CD4-positive, CD25-positive, alpha-beta regulatory T cell (primary cell): ENCODE measurements at regions not wholly inside any gene's neighbourhood (a gene's known extent, or its start where the extent isn't known, plus 50 kb on each side); places are given as distances from the start of the nearest gene placed in this dataset.

ENCODE experiments used
- ATAC-seq, 2 donors: fragments of 150-1000 bp; cut with Tn5 transposase; one replicate each; pipeline ENCODE4 v1.10.0; 2021; ENCODE audit warnings: low read depth in 2 of 2, moderate number of reproducible peaks in 2 of 2, moderate library complexity in 1 of 2
- DNase-seq, 3 donors: peaks; one replicate each; pipeline versions ENCODE4 v3.0.0 to v3.0.0-alpha.2; 2012 to 2022; ENCODE audit warnings: mixed read lengths in 1 of 3
- H3K27ac ChIP-seq: one replicate; pipeline ENCODE4 v1.7.0; 2013; ENCODE audit warnings: mild to moderate bottlenecking, low read length; ENCODE audit not compliant: insufficient read depth, poor library complexity, severe bottlenecking
- H3K27me3 ChIP-seq: one replicate; pipeline ENCODE4 v1.7.0; 2013; ENCODE audit warnings: low read length; ENCODE audit not compliant: control insufficient read depth, insufficient read depth
- H3K36me3 ChIP-seq: one replicate; pipeline ENCODE4 v1.7.0; 2013; ENCODE audit warnings: mild to moderate bottlenecking, low read length, moderate library complexity; ENCODE audit not compliant: control insufficient read depth, insufficient read depth
- H3K4me1 ChIP-seq: 2 replicates; pipeline ENCODE4 v1.7.0; 2013; ENCODE audit warnings: mild to moderate bottlenecking, low read length; ENCODE audit not compliant: insufficient read depth, control insufficient read depth, poor library complexity, severe bottlenecking
- H3K4me3 ChIP-seq: one replicate; pipeline ENCODE4 v1.7.0; 2013; ENCODE audit warnings: low read depth, mild to moderate bottlenecking, low read length, moderate library complexity
- H3K9me3 ChIP-seq, 2 experiments: 1 replicate in 1 of 2; 2 replicates in 1 of 2; pipeline ENCODE4 v1.7.0; 2013; ENCODE audit warnings: low read length in 2 of 2, mild to moderate bottlenecking in 1 of 2, moderate library complexity in 1 of 2; ENCODE audit not compliant: control insufficient read depth in 2 of 2
- H3K27ac Mint-ChIP-seq, 3 donors: one replicate each; pipeline ENCODE4 v1.8.0; 2020 to 2022; ENCODE audit warnings: mild to moderate bottlenecking in 3 of 3, mixed read lengths in 3 of 3, moderate library complexity in 2 of 3
- H3K27me3 Mint-ChIP-seq: one replicate; pipeline ENCODE4 v1.8.0; 2022; ENCODE audit warnings: mild to moderate bottlenecking, mixed read lengths
- H3K36me3 Mint-ChIP-seq: one replicate; pipeline ENCODE4 v1.8.0; 2020; ENCODE audit warnings: mixed read lengths
- H3K4me1 Mint-ChIP-seq, 4 donors: one replicate each; pipeline ENCODE4 v1.8.0; 2020 to 2022; ENCODE audit warnings: mixed read lengths in 4 of 4, mild to moderate bottlenecking in 1 of 4
- H3K4me3 Mint-ChIP-seq, 4 donors: one replicate each; pipeline ENCODE4 v1.8.0; 2020 to 2022; ENCODE audit warnings: mild to moderate bottlenecking in 4 of 4, mixed read lengths in 4 of 4, moderate library complexity in 3 of 4
- H3K9me3 Mint-ChIP-seq, 7 donors: one replicate each; pipeline ENCODE4 v1.8.0; 2020 to 2022; ENCODE audit warnings: mixed read lengths in 7 of 7, mild to moderate bottlenecking in 3 of 7, moderate library complexity in 2 of 7

DNA sequence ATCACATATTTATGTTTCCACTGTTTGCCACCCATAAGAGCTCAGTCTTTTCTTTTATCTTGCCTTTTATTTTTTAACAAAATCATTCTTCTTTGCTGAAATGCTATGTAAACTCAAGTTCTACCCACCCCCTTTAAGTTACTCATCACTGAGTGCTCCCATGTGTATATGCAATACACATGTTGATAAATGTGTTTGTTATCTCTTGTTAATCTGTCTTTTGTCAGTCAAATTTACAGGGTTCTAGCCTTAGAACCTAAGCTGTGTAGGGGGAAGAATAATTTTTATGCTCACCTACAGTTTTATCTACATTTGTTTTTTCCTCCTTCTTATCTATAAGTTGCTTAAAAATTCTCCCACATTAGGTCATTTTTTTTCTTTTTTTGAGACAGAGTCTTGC lies 1195.9 kb downstream of the ROBO2 start:
- Mint-ChIP-seq H3K27ac (no peak overlapping the region), H3K4me3 (no peak overlapping the region), H3K27me3 (no peaks in the 10 kb centered on the region), H3K4me1 (no peaks in the 10 kb centered on the region), H3K36me3 (no peaks in the 10 kb centered on the region), H3K9me3 (peaks cover 6 to 28% (median 14%) of the 10 kb centered on the region in 7 donors)
- ATAC-seq (no peak), DNase-seq (no peak)
- H3K27ac ChIP-seq: no peak overlapping the region
- H3K9me3 ChIP-seq: peaks cover 0 to 15% of the 10 kb centered on the region in 2 experiments
- no peaks in the 10 kb centered on the region for H3K27me3 ChIP-seq
- no peak overlapping the region for H3K4me3 ChIP-seq
- H3K36me3 ChIP-seq: no peaks in the 10 kb centered on the region
- H3K4me1 ChIP-seq: no peaks in the 10 kb centered on the region

DNA sequence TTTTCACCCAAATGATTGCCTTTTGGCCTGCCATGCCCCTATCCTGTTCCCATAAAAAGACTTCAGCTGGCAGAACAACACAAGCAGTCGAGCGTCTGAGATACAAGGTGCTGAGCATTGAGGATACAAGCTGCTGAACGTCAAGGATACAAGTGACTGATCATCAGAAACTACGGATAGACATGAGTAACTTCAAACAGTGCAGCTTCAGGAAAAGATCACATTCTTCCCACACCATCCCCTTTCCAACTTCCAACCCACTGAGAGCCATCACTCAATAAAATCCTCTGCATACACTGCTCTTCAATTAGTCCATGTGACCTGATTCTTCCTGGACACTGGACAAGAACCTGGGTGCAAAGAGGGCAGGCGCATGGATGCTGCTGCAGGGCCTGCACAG lies 1198.9 kb downstream of the ROBO2 start:
- Mint-ChIP-seq H3K36me3 (no peaks in the 10 kb centered on the region), H3K9me3 (peaks cover 4 to 39% (median 15%) of the 10 kb centered on the region in 7 donors), H3K27me3 (no peaks in the 10 kb centered on the region), H3K27ac (no peak overlapping the region), H3K4me1 (no peaks in the 10 kb centered on the region), H3K4me3 (no peak overlapping the region)
- ATAC-seq (no peak), DNase-seq (no peak)
- no peak overlapping the region for H3K4me3 ChIP-seq
- H3K9me3 ChIP-seq: peaks cover 0 to 15% of the 10 kb centered on the region in 2 experiments
- no peaks in the 10 kb centered on the region for H3K27me3 ChIP-seq
- H3K27ac ChIP-seq: no peak overlapping the region
- H3K4me1 ChIP-seq: no peaks in the 10 kb centered on the region
- H3K36me3 ChIP-seq: no peaks in the 10 kb centered on the region

DNA sequence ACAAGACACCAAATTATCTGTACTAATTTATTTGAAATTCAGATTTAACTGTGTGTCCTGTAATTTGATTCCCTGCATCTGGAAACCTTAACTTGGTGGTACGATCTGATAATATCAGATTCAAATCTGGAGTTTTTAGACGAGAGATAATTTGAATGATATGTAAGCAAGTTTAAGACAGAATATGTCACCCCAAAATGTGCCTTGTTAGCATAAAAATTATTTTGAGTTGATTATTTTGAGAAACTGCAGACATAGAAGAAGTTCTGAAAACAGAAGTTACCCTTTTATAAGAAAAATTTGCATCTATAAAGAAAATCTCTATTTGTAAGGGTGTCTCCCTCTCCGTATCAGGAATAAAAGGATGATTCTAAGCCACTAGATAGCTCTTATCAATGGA lies 1202.8 kb downstream of the ROBO2 start:
- ATAC-seq: no peak

GRCh38 chr3:78244136-78244535 lies 1204.2 kb downstream of the ROBO2 start:
- Mint-ChIP-seq H3K4me3 (no peak overlapping the region), H3K27ac (no peak overlapping the region), H3K36me3 (no peaks in the 10 kb centered on the region), H3K9me3 (peaks cover 3 to 34% (median 10%) of the 10 kb centered on the region in 7 donors), H3K4me1 (no peaks in the 10 kb centered on the region), H3K27me3 (no peaks in the 10 kb centered on the region)
- no peak overlapping the region for H3K4me3 ChIP-seq
- DNase-seq: no peak
- H3K36me3 ChIP-seq: no peaks in the 10 kb centered on the region
- no peaks in the 10 kb centered on the region for H3K4me1 ChIP-seq
- peaks cover 2 to 13% of the 10 kb centered on the region in 2 experiments for H3K9me3 ChIP-seq
- no peak for ATAC-seq
- no peaks in the 10 kb centered on the region for H3K27me3 ChIP-seq
- H3K27ac ChIP-seq: no peak overlapping the region

More for the DNA sequence above, 1202.8 kb downstream of the ROBO2 start:
- Mint-ChIP-seq H3K4me1 (no peaks in the 10 kb centered on the region), H3K9me3 (peaks cover 7 to 38% (median 10%) of the 10 kb centered on the region in 7 donors), H3K4me3 (no peak overlapping the region), H3K27me3 (no peaks in the 10 kb centered on the region), H3K27ac (no peak overlapping the region), H3K36me3 (no peaks in the 10 kb centered on the region)
- H3K27me3 ChIP-seq: no peaks in the 10 kb centered on the region
- H3K36me3 ChIP-seq: no peaks in the 10 kb centered on the region
- no peak overlapping the region for H3K27ac ChIP-seq
- no peak overlapping the region for H3K4me3 ChIP-seq
- H3K9me3 ChIP-seq: peaks cover 2 to 11% of the 10 kb centered on the region in 2 experiments
- DNase-seq: no peak
- no peaks in the 10 kb centered on the region for H3K4me1 ChIP-seq

DNA sequence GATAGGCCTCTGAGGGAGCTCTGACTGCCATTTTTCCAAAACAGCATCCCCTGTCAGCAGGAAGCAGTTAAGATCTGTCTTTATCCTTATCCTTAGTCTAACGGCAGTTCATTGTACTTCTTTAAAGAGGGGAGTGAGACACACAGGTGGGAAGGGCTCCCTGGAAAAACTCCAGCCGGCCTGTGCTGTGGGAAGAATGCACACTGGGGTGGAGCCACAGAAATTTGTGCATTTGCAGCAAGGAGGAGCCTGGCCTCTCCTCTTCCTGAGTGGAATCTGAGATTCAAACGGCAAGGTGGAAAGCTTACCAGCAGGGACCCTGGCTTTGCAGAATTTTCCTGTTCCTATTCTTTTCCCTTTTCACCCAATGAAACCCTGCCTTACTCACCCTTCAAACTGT lies 1209.4 kb downstream of the ROBO2 start:
- Mint-ChIP-seq H3K4me3 (no peak overlapping the region), H3K4me1 (no peaks in the 10 kb centered on the region), H3K27ac (no peak overlapping the region), H3K9me3 (peaks cover 0 to 10% (median 6%) of the 10 kb centered on the region in 7 donors), H3K36me3 (no peaks in the 10 kb centered on the region), H3K27me3 (no peaks in the 10 kb centered on the region)
- no peak for ATAC-seq
- Histone ChIP-seq H3K36me3 (no peaks in the 10 kb centered on the region), H3K4me1 (no peaks in the 10 kb centered on the region), H3K4me3 (no peak overlapping the region), H3K27me3 (no peaks in the 10 kb centered on the region), H3K27ac (no peak overlapping the region), H3K9me3 (peaks cover 2 to 13% of the 10 kb centered on the region in 2 experiments)
- no peak for DNase-seq

DNA sequence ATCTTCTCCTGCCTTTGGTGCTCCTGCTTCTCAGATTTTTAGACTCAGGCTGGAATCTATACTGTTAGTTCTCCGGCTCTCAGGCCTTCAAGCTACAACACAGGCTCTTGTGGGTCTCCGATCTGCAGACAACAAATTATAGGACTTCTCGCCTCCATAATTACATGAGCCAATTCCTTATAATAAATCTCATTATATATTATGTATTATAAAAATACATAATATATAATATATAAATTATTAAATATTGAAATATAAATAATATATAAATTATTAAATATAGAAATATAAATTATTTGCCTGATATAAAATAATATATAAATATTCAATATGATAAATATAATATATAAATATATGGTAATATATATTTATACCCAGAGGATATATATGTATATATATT lies 1214.0 kb downstream of the ROBO2 start:
- no peak overlapping the region for H3K27ac Mint-ChIP-seq
- H3K27me3 Mint-ChIP-seq: no peaks in the 10 kb centered on the region
- H3K4me1 Mint-ChIP-seq: no peaks in the 10 kb centered on the region
- no peak overlapping the region for H3K4me3 Mint-ChIP-seq
- Histone ChIP-seq H3K4me1 (no peaks in the 10 kb centered on the region), H3K9me3 (peaks cover 0 to 8% of the 10 kb centered on the region in 2 experiments), H3K36me3 (no peaks in the 10 kb centered on the region), H3K27ac (no peak overlapping the region), H3K27me3 (no peaks in the 10 kb centered on the region), H3K4me3 (no peak overlapping the region)
- ATAC-seq: no peak
- H3K36me3 Mint-ChIP-seq: no peaks in the 10 kb centered on the region
- no peak for DNase-seq
- H3K9me3 Mint-ChIP-seq: peaks cover 0 to 12% (median 5%) of the 10 kb centered on the region in 7 donors

DNA sequence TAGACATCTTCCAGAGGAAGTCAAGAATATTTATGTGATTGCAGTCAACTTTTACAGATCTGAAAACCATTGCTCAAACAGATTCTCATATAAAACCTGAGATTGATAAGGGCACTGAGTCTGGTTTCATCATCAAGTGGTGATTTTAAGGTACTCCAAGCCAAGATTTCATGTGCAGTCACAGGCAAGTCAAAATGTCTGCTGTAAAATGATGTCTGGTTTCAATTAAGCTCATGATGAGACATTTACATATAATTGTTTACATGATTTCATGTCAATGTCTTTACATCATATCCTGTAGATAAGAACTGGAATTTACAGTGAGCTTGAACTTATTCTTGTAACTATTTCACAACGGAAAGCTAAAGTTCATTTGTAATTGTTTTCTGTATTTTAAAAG lies 1215.5 kb downstream of the ROBO2 start:
- Histone ChIP-seq H3K27ac (no peak overlapping the region), H3K36me3 (no peaks in the 10 kb centered on the region), H3K27me3 (no peaks in the 10 kb centered on the region), H3K9me3 (peaks cover 0 to 1% of the 10 kb centered on the region in 2 experiments), H3K4me1 (no peaks in the 10 kb centered on the region), H3K4me3 (no peak overlapping the region)
- no peaks in the 10 kb centered on the region for H3K27me3 Mint-ChIP-seq
- peaks cover 0 to 19% (median 5%) of the 10 kb centered on the region in 7 donors for H3K9me3 Mint-ChIP-seq
- no peak overlapping the region for H3K4me3 Mint-ChIP-seq
- ATAC-seq (no peak), DNase-seq (no peak)
- H3K4me1 Mint-ChIP-seq: no peaks in the 10 kb centered on the region
- no peaks in the 10 kb centered on the region for H3K36me3 Mint-ChIP-seq
- H3K27ac Mint-ChIP-seq: no peak overlapping the region

DNA sequence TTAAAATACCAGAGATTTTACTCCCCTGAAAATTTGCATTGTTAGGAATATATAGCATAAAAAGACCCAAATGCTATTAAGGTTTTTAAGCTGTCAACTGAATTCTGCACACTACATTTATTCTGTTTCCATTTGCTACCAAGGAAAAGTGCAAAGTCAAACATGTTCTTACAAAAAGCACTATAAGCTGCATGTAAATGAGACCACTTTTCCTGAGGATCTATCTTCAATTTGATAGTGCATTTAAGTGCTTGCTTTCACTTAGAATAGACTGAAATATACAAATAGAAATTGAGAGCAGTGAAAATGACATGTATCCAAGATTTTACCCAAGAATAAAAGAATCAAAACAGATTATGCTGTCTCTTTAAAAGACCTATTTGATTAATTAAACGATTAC lies 1216.2 kb downstream of the ROBO2 start:
- Histone ChIP-seq H3K36me3 (no peaks in the 10 kb centered on the region), H3K9me3 (no peaks in the 10 kb centered on the region), H3K27me3 (no peaks in the 10 kb centered on the region), H3K4me1 (no peaks in the 10 kb centered on the region), H3K4me3 (no peak overlapping the region), H3K27ac (no peak overlapping the region)
- H3K9me3 Mint-ChIP-seq: peaks cover 0 to 16% (median 5%) of the 10 kb centered on the region in 7 donors
- ATAC-seq: no peak
- no peaks in the 10 kb centered on the region for H3K4me1 Mint-ChIP-seq
- no peaks in the 10 kb centered on the region for H3K36me3 Mint-ChIP-seq
- H3K27ac Mint-ChIP-seq: no peak overlapping the region
- H3K4me3 Mint-ChIP-seq: no peak overlapping the region
- DNase-seq: no peak
- no peaks in the 10 kb centered on the region for H3K27me3 Mint-ChIP-seq
